Muscle of leg (tissue), 3 donors: ENCODE measurements at regions not wholly inside any gene's neighbourhood (a gene's known extent, or its start where the extent isn't known, plus 50 kb on each side); places are given as distances from the start of the nearest gene placed in this dataset.
"Not testable (repeated sequence)": the region's sequence is repeated elsewhere in the genome, so short reads cannot be mapped to it uniquely, and the experiment has no call there.

Experiments used
- DNase-seq: peaks from one replicate; pipeline ENCODE4 v3.0.0; 2013
- H3K27ac ChIP-seq: one replicate; pipeline ENCODE4 v1.5.1; 2013; ENCODE audit warnings: mild to moderate bottlenecking, low read length, control low read depth
- H3K27me3 ChIP-seq: one replicate; pipeline ENCODE4 v1.6.1; 2013; ENCODE audit warnings: low read length; ENCODE audit not compliant: control insufficient read depth, insufficient read depth
- H3K36me3 ChIP-seq: one replicate; pipeline ENCODE4 v1.6.1; 2013; ENCODE audit warnings: low read length; ENCODE audit not compliant: control insufficient read depth, insufficient read depth
- H3K4me1 ChIP-seq: one replicate; pipeline ENCODE4 v1.6.1; 2013; ENCODE audit warnings: low read length; ENCODE audit not compliant: control insufficient read depth, insufficient read depth
- H3K4me3 ChIP-seq: one replicate; pipeline ENCODE4 v1.5.1; 2013; ENCODE audit warnings: low read length, control low read depth
- H3K9me3 ChIP-seq: replicated peaks from 2 replicates; pipeline ENCODE4 v1.6.1; 2013; ENCODE audit warnings: low read depth, low read length; ENCODE audit not compliant: control insufficient read depth
- whole genome bisulfite sequencing: methylation state at CpG from one replicate; pipeline ENCODE4 v1.1.5; 2013; ENCODE audit warnings: missing lambda C conversion rate; ENCODE audit not compliant: insufficient coverage; 5-methylcytosine and 5-hydroxymethylcytosine counted together

GRCh38 chr16:16930309-16931000, 540.3 kb downstream of the XYLT1 start:
- no peak overlapping the region for H3K4me3 ChIP-seq
- no peaks in the 10 kb centered on the region for H3K4me1 ChIP-seq
- no peaks in the 10 kb centered on the region for H3K36me3 ChIP-seq
- 61% methylated on average over 3 of the region's 7 CpGs for WGBS
- DNase-seq, result peak; percentile 22
- no peak overlapping the region for H3K27ac ChIP-seq
- H3K9me3 ChIP-seq, result no peaks in the 10 kb centered on the region
- no peaks in the 10 kb centered on the region for H3K27me3 ChIP-seq

DNA sequence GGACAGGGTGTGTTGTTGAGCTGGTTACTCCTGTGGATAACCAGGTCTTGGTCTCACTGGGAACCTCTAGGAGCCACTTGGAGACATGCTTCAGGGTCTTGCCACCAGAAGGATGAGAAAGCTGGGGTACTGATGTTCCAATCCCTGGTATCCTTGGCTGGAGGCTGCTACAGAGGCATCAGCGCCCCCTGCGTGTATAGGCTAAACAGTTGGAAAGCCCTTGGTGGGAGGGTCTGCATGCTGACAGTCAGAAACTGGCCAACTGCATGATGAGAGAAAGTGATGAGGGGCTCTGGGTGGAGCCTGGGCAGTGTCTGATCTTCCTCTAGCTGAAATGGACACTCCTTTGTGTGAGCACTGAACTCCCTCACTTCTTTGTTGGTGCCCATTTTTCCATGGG, 536.9 kb downstream of the XYLT1 start:
- no peaks in the 10 kb centered on the region for H3K4me1 ChIP-seq
- WGBS, result 62% methylated on average over 2 of the region's 2 CpGs
- H3K36me3 ChIP-seq, result no peaks in the 10 kb centered on the region
- DNase-seq, result no peak
- H3K4me3 ChIP-seq, result no peak overlapping the region
- no peaks in the 10 kb centered on the region for H3K9me3 ChIP-seq
- H3K27me3 ChIP-seq, result no peaks in the 10 kb centered on the region
- no peak overlapping the region for H3K27ac ChIP-seq

- no peak for DNase-seq
- no peak overlapping the region for H3K4me3 ChIP-seq
- no peak overlapping the region for H3K27ac ChIP-seq
- no peaks in the 10 kb centered on the region for H3K27me3 ChIP-seq
- 90% methylated on average over 4 of the region's 7 CpGs for WGBS
- no peaks in the 10 kb centered on the region for H3K36me3 ChIP-seq
- no peaks in the 10 kb centered on the region for H3K9me3 ChIP-seq
- H3K4me1 ChIP-seq, result no peaks in the 10 kb centered on the region
Observed at GRCh38 chr16:16934660-16935059, 536.1 kb downstream of the XYLT1 start.

GRCh38 chr16:16935909-16936308, 534.9 kb downstream of the XYLT1 start:
- 94% methylated on average over 4 of the region's 4 CpGs for WGBS

GRCh38 chr16:16937576-16937975, 533.2 kb downstream of the XYLT1 start:
- Histone ChIP-seq H3K27me3 (no peaks in the 10 kb centered on the region), H3K36me3 (no peaks in the 10 kb centered on the region), H3K9me3 (no peaks in the 10 kb centered on the region), H3K27ac (no peak overlapping the region), H3K4me1 (no peaks in the 10 kb centered on the region), H3K4me3 (no peak overlapping the region)
- DNase-seq, result no peak
- no CpG with 5 or more reads among the region's 2 CpGs for WGBS

More at GRCh38 chr16:16935909-16936308, 534.9 kb downstream of the XYLT1 start:
- H3K4me1 ChIP-seq, H3K27me3 ChIP-seq, H3K9me3 ChIP-seq, H3K36me3 ChIP-seq, DNase-seq, H3K4me3 ChIP-seq, H3K27ac ChIP-seq: not testable (repeated sequence)

GRCh38 chr16:16938009-16938408, 532.8 kb downstream of the XYLT1 start:
- H3K27me3 ChIP-seq, result no peaks in the 10 kb centered on the region

GRCh38 chr16:16938980-16939379, 531.8 kb downstream of the XYLT1 start:
- Histone ChIP-seq H3K36me3 (no peaks in the 10 kb centered on the region), H3K27ac (no peak overlapping the region), H3K9me3 (no peaks in the 10 kb centered on the region), H3K4me3 (no peak overlapping the region), H3K4me1 (no peaks in the 10 kb centered on the region), H3K27me3 (no peaks in the 10 kb centered on the region)
- WGBS, result no CpG with 5 or more reads among the region's 3 CpGs
- no peak for DNase-seq

More at GRCh38 chr16:16938009-16938408, 532.8 kb downstream of the XYLT1 start:
- no peaks in the 10 kb centered on the region for H3K9me3 ChIP-seq
- H3K27ac ChIP-seq, result no peak overlapping the region
- no peaks in the 10 kb centered on the region for H3K36me3 ChIP-seq
- DNase-seq, result no peak
- H3K4me3 ChIP-seq, result no peak overlapping the region
- no peaks in the 10 kb centered on the region for H3K4me1 ChIP-seq
- 38% methylated on average over 1 of the region's 4 CpGs for WGBS

DNA sequence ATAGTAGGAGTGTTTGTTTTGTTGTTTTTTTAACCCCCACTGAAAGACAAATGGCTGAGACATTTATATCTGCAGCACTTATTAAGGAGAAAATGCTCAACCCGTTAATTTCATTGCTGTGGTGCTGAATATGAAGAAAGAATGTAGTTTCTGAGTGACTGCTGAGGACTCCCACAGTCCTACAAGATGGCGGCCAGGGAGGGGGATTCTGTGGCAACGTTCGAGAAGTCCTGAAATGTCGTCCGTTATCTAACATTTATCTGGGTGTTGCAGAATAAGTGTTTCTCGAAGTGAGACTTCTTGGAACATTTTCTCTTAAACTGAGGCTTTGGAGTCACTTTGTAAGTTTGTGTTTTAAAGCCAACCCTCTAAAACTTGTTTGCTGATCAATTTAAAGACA, 530.4 kb downstream of the XYLT1 start:
- Histone ChIP-seq H3K4me3 (no peak overlapping the region), H3K27ac (no peak overlapping the region), H3K36me3 (no peaks in the 10 kb centered on the region), H3K27me3 (peaks cover 2% of the 10 kb centered on the region), H3K9me3 (no peaks in the 10 kb centered on the region), H3K4me1 (no peaks in the 10 kb centered on the region)
- no peak for DNase-seq
- WGBS, result 78% methylated on average over 5 of the region's 7 CpGs

DNA sequence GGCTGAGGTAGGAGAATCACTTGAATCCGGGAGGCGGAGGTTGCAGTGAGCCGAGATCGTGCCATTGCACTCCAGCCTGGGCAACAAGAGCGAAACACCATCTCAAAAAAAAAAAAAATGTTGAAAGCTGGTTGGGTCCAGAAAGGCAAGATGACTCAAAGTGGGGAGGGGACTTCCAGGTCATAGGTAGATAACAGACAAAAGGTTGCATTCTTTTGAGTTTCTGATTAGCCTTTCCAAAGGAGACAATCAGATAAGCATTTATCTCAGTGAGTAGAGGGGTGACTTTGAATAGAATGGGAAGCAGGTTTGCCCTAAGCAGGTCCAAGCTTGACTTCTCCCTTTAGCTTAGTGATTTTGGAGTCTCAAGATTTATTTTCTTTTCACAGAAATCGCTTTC, 527.9 kb downstream of the XYLT1 start:
- not testable (repeated sequence) for DNase-seq, H3K4me1 ChIP-seq, H3K27ac ChIP-seq, H3K4me3 ChIP-seq, H3K27me3 ChIP-seq, H3K9me3 ChIP-seq, H3K36me3 ChIP-seq
- 94% methylated on average over 3 of the region's 6 CpGs for WGBS

- Histone ChIP-seq H3K4me1 (no peaks in the 10 kb centered on the region), H3K4me3 (no peak overlapping the region), H3K9me3 (no peaks in the 10 kb centered on the region), H3K27ac (no peak overlapping the region), H3K27me3 (peaks cover 2% of the 10 kb centered on the region), H3K36me3 (no peaks in the 10 kb centered on the region)
- DNase-seq, result no peak
- no CpG with 5 or more reads among the region's 1 CpG for WGBS
Observed at GRCh38 chr16:16945207-16945606, 525.6 kb downstream of the XYLT1 start.

DNA sequence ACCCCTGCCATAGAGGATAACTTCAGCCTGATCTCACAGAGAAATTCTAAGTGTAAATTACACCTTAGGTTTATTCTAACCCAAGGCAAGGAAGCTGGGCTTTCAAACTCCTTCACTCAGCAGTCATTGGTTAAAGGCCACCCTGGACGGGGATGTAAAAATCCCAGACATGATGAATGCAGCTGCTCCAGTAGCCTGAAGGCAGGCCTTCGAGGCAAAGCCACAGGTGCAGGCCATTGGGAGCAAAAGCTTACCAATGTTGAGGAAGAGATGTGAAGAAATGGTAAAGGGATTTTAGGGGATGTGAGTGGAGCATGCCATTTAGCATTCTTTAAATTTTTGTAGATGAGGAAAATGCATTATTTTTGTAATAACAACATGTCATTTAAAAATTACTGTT, 514.4 kb downstream of the XYLT1 start:
- Histone ChIP-seq H3K4me1 (no peaks in the 10 kb centered on the region), H3K4me3 (no peak overlapping the region), H3K27me3 (no peaks in the 10 kb centered on the region), H3K36me3 (no peaks in the 10 kb centered on the region), H3K27ac (no peak overlapping the region), H3K9me3 (no peaks in the 10 kb centered on the region)
- DNase-seq, result no peak
- WGBS, result 7% methylated on average over 2 of the region's 2 CpGs
